Stomach (tissue), 4 donors: ENCODE measurements at regions not wholly inside any gene's neighbourhood (a gene's known extent, or its start where the extent isn't known, plus 50 kb on each side); places are given as distances from the start of the nearest gene placed in this dataset.

Experiments used
- CTCF ChIP-seq, 7 experiments: fragments of 450-650 bp in 4 of 7; fragments of 200-600 bp in 3 of 7; sonication (generic) in 3 of 7; IDR thresholded peaks; one replicate each; pipeline ENCODE4 v1.5.1; 2016 to 2019; ENCODE audit warnings: antibody characterized with exemption in 7 of 7, control low read depth in 2 of 7, mild to moderate bottlenecking in 1 of 7
- EP300 ChIP-seq: sonication (generic); formaldehyde crosslinking; IDR thresholded peaks from one replicate; pipeline ENCODE4 v1.6.1; 2017; ENCODE audit warnings: antibody characterized with exemption
- POLR2A ChIP-seq, 4 donors: fragments of 450-650 bp; IDR thresholded peaks; one replicate each; pipeline ENCODE4 v1.6.1; 2016; ENCODE audit warnings: antibody characterized with exemption in 4 of 4, control low read depth in 2 of 4, mild to moderate bottlenecking in 1 of 4, moderate library complexity in 1 of 4
- POLR2AphosphoS5 ChIP-seq, 3 donors: sonication (generic); formaldehyde crosslinking; IDR thresholded peaks; one replicate each; pipeline ENCODE4 v1.6.1; 2016; ENCODE audit warnings: antibody characterized with exemption in 3 of 3

GRCh38 chr18:37847544-37847943 lies 281.9 kb upstream of the CELF4 start:
- TF ChIP-seq POLR2A (IDR thresholded peaks at IDR 0.05) (no peak), CTCF (IDR thresholded peaks at IDR 0.05) (no peak), POLR2AphosphoS5 (IDR thresholded peaks at IDR 0.05) (no peak), EP300 (no peak)
